Mesenchymal stem cell (in vitro differentiated cells and primary cell): ENCODE measurements at regions not wholly inside any gene's neighbourhood (a gene's known extent, or its start where the extent isn't known, plus 50 kb on each side); places are given as distances from the start of the nearest gene placed in this dataset.

Source experiments
- DNase-seq: peaks from one replicate; pipeline ENCODE4 v3.0.0-alpha.2; 2013
- H2AFZ ChIP-seq: one replicate; pipeline ENCODE4 v1.6.1; 2013; ENCODE audit warnings: low read depth, mild to moderate bottlenecking, control low read depth, inconsistent platforms, low read length, moderate library complexity
- H2AK5ac ChIP-seq: 2 replicates; pipeline ENCODE4 v1.6.1; 2013; ENCODE audit warnings: low read length, moderate library complexity, mild to moderate bottlenecking, inconsistent platforms; ENCODE audit not compliant: severe bottlenecking
- H2BK120ac ChIP-seq: one replicate; pipeline ENCODE4 v1.6.1; 2013; ENCODE audit warnings: low read depth, mild to moderate bottlenecking, inconsistent platforms, low read length, moderate library complexity
- H2BK12ac ChIP-seq, 2 experiments: one replicate each; pipeline ENCODE4 v1.6.1; 2013; ENCODE audit warnings: inconsistent platforms in 2 of 2, low read length in 2 of 2, mild to moderate bottlenecking in 2 of 2, moderate library complexity in 2 of 2, control low read depth in 1 of 2
- H2BK15ac ChIP-seq: one replicate; pipeline ENCODE4 v1.6.1; 2013; ENCODE audit warnings: mild to moderate bottlenecking, low read depth, inconsistent platforms; ENCODE audit not compliant: poor library complexity, severe bottlenecking
- H2BK5ac ChIP-seq: 2 replicates; pipeline ENCODE4 v1.6.1; 2013; ENCODE audit warnings: low read depth, mild to moderate bottlenecking, low read length, control low read depth, inconsistent platforms; ENCODE audit not compliant: poor library complexity, severe bottlenecking
- H3K14ac ChIP-seq, 2 experiments: one replicate each; pipeline ENCODE4 v1.6.1; 2013; ENCODE audit warnings: inconsistent platforms in 2 of 2, low read length in 2 of 2, control low read depth in 1 of 2, mild to moderate bottlenecking in 1 of 2, moderate library complexity in 1 of 2
- H3K18ac ChIP-seq, 2 experiments: one replicate each; pipeline ENCODE4 v1.6.1; 2013; ENCODE audit warnings: inconsistent platforms in 2 of 2, low read length in 2 of 2, control low read depth in 1 of 2, low read depth in 1 of 2, mild to moderate bottlenecking in 1 of 2
- H3K23ac ChIP-seq, 2 experiments: one replicate each; pipeline ENCODE4 v1.6.1; 2013; ENCODE audit warnings: inconsistent platforms in 2 of 2, low read length in 2 of 2, mild to moderate bottlenecking in 2 of 2, moderate library complexity in 2 of 2, control low read depth in 1 of 2
- H3K27ac ChIP-seq: 2 replicates; pipeline ENCODE4 v1.5.1; 2013; ENCODE audit warnings: mild to moderate bottlenecking, moderate library complexity, low read length, control low read depth, inconsistent platforms; ENCODE audit not compliant: poor library complexity, severe bottlenecking
- H3K27me3 ChIP-seq, 2 experiments: 2 replicates each; pipeline versions ENCODE4 v1.6.1 to v1.7.0; 2013; ENCODE audit warnings: low read length in 2 of 2, mild to moderate bottlenecking in 2 of 2, moderate library complexity in 2 of 2, control low read depth in 1 of 2, inconsistent platforms in 1 of 2; ENCODE audit not compliant: control insufficient read depth in 1 of 2, insufficient read depth in 1 of 2
- H3K36me3 ChIP-seq, 2 experiments: 2 replicates each; pipeline versions ENCODE4 v1.6.1 to v1.7.0; 2013; ENCODE audit warnings: low read length in 2 of 2, control low read depth in 1 of 2, inconsistent platforms in 1 of 2, low read depth in 1 of 2, mild to moderate bottlenecking in 1 of 2; ENCODE audit not compliant: insufficient read depth in 2 of 2, control insufficient read depth in 1 of 2
- H3K4ac ChIP-seq, 2 experiments: one replicate each; pipeline ENCODE4 v1.6.1; 2013; ENCODE audit warnings: inconsistent platforms in 2 of 2, low read length in 2 of 2, mild to moderate bottlenecking in 2 of 2, moderate library complexity in 2 of 2, control low read depth in 1 of 2, low read depth in 1 of 2
- H3K4me1 ChIP-seq: 2 replicates; pipeline ENCODE4 v1.6.1; 2013; ENCODE audit warnings: low read depth, low read length, control low read depth; ENCODE audit not compliant: control insufficient read depth, insufficient read depth
- H3K4me2 ChIP-seq: 2 replicates; pipeline ENCODE4 v1.6.1; 2013; ENCODE audit warnings: low read length, mild to moderate bottlenecking, inconsistent platforms; ENCODE audit not compliant: poor library complexity, severe bottlenecking
- H3K4me3 ChIP-seq, 2 experiments: 2 replicates each; pipeline versions ENCODE4 v1.5.1 to v1.7.0; 2013; ENCODE audit warnings: low read length in 2 of 2, mild to moderate bottlenecking in 2 of 2, control low read depth in 1 of 2, low read depth in 1 of 2; ENCODE audit not compliant: insufficient read depth in 1 of 2
- H3K79me1 ChIP-seq: replicated peaks from 2 replicates; pipeline ENCODE4 v1.6.1; 2013; ENCODE audit warnings: mild to moderate bottlenecking, control low read depth, low read length, inconsistent platforms; ENCODE audit not compliant: poor library complexity, severe bottlenecking
- H3K9ac ChIP-seq: 2 replicates; pipeline ENCODE4 v1.7.0; 2013; ENCODE audit warnings: mild to moderate bottlenecking, low read length, moderate library complexity
- H3K9me3 ChIP-seq: 2 replicates; pipeline ENCODE4 v1.7.0; 2013; ENCODE audit warnings: mild to moderate bottlenecking, low read length; ENCODE audit not compliant: control insufficient read depth
- H4K8ac ChIP-seq: one replicate; pipeline ENCODE4 v1.6.1; 2013; ENCODE audit warnings: inconsistent platforms, mild to moderate bottlenecking, low read length, moderate library complexity
- H4K91ac ChIP-seq: one replicate; pipeline ENCODE4 v1.6.1; 2013; ENCODE audit warnings: mild to moderate bottlenecking, low read length, inconsistent platforms
- WGBS: methylation state at CpG from one replicate; pipeline ENCODE4 v1.1.7; 2013; ENCODE audit warnings: mixed read lengths; 5-methylcytosine and 5-hydroxymethylcytosine counted together

DNA sequence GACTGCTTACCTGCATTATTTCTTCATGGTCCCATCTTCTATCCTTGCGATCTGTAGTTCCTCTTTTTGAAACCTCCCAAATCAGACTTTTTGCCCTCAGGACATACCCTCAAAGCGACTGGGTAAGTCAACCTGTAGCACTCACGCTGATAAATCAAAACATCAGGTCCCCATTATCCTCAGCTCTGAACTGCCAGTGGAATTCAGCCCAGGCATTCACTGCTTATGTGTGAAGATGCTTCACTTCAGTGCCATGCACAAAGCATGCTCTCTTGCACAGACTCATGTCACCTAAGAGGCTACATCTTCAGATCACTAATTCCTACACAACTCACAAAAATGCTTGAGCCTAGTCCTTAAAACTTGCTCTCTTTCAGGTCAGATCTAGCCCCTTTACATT lies 283.6 kb upstream of the KLF6 start:
- no peak overlapping the region for H3K23ac ChIP-seq
- H3K4me3 ChIP-seq: no peak overlapping the region
- no peak overlapping the region for H2AFZ ChIP-seq
- H3K4ac ChIP-seq: peak overlapping the region; percentile 77 to 83
- H2AK5ac ChIP-seq: no peak overlapping the region
- no peak overlapping the region for H2BK15ac ChIP-seq
- no peaks in the 10 kb centered on the region for H3K27me3 ChIP-seq
- H3K79me1 ChIP-seq: no peaks in the 10 kb centered on the region
- H3K18ac ChIP-seq: peak overlapping the region; percentile 41 to 90
- no peaks in the 10 kb centered on the region for H3K36me3 ChIP-seq
- peak overlapping the region; percentile 91 for H4K8ac ChIP-seq
- peak overlapping the region; percentile 96 for H4K91ac ChIP-seq
- no peak overlapping the region for H3K14ac ChIP-seq
- H3K27ac ChIP-seq: no peak overlapping the region
- H2BK12ac ChIP-seq: peak overlapping the region; percentile 81 to 99
- 95% methylated on average over 3 of the region's 3 CpGs for whole genome bisulfite sequencing
- DNase-seq: no peak
- no peaks in the 10 kb centered on the region for H3K9me3 ChIP-seq
- H3K4me2 ChIP-seq: no peak overlapping the region
- no peak overlapping the region for H2BK5ac ChIP-seq
- peaks cover 3% of the 10 kb centered on the region for H3K4me1 ChIP-seq
- H3K9ac ChIP-seq: peak overlapping the region; percentile 24
- peak overlapping the region; percentile 42 for H2BK120ac ChIP-seq

DNA sequence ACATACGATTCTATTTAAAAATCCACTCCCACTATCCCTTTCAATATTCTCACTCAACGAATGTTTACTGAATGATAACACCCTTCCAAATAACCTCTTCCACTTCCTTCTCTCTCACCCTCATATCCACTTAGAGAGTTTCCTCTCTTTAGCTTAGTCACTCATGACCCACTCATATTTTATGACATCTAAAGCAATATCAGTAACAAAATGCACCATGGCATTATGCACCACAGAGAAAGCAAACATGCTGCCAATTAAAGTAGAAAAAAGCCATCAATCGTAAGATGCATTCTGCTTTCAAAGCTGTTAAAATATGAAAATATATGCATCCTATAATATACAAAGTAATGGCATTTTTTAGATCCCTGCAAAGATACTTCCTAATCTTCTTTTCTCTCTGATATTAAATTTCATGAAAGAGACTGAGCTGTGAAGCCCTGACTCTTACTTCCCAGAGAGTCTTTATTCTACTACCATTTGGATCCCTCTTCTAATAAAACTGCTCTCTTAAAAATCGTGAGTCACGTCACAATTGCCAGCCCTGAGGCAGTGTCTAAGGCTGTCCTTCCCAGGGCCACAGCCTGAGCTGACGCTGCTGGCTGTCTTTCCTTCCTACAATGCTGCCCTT lies 283.0 kb upstream of the KLF6 start:
- Histone ChIP-seq H3K14ac (no peak overlapping the region), H4K91ac (peak overlapping the region; percentile 96), H3K18ac (peak overlapping the region; percentile 77 to 90), H3K4me2 (no peak overlapping the region), H3K9ac (peak overlapping the region; percentile 24), H3K4ac (peak overlapping the region; percentile 77 to 83), H2BK5ac (no peak overlapping the region), H3K27ac (no peak overlapping the region), H2AK5ac (no peak overlapping the region), H2BK15ac (peak overlapping the region; percentile 92), H3K4me1 (peaks cover 3% of the 10 kb centered on the region), H3K36me3 (no peaks in the 10 kb centered on the region), H2BK120ac (peak overlapping the region; percentile 42), H2AFZ (no peak overlapping the region), H4K8ac (peak overlapping the region; percentile 91), H2BK12ac (peak overlapping the region; percentile 81 to 99), H3K79me1 (no peaks in the 10 kb centered on the region), H3K4me3 (no peak overlapping the region), H3K27me3 (no peaks in the 10 kb centered on the region), H3K9me3 (no peaks in the 10 kb centered on the region), H3K23ac (no peak overlapping the region)
- WGBS: 34% methylated on average over 5 of the region's 6 CpGs
- DNase-seq: peak; percentile 66

DNA sequence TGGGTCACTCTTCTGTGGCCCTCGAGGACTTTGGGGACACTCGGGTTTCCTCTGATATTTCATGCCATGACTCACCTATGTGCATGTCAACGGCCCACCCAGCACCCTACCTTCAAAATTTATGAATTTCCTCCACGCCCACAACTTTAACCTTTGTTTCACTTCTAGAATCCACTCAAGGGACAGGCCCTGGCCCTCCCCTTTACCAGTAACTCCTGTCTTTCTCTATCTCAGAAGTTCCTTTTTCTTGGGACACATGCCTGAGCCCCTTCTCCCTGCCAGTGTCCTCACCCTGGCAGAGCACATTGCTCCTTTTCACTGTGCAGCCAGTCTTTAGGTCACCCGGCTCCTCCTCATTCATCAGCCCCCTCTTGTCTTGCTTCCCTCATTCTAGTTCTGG lies 282.5 kb upstream of the KLF6 start:
- H2BK5ac ChIP-seq: no peak overlapping the region

GRCh38 chr10:4066581-4067390 lies 281.8 kb upstream of the KLF6 start:
- no peak overlapping the region for H3K4me2 ChIP-seq
- no peak overlapping the region for H2AK5ac ChIP-seq
- peak overlapping the region; percentile 83 for H4K8ac ChIP-seq
- no peaks in the 10 kb centered on the region for H3K27me3 ChIP-seq
- peak overlapping the region; percentile 1 for H2BK120ac ChIP-seq
- H2BK12ac ChIP-seq: peak overlapping the region; percentile 75 to 93
- no peaks in the 10 kb centered on the region for H3K9me3 ChIP-seq
- H3K4me1 ChIP-seq: peaks cover 3% of the 10 kb centered on the region
- H3K14ac ChIP-seq: no peak overlapping the region
- H3K36me3 ChIP-seq: no peaks in the 10 kb centered on the region
- H3K23ac ChIP-seq: no peak overlapping the region
- H3K79me1 ChIP-seq: no peaks in the 10 kb centered on the region
- H2BK15ac ChIP-seq: no peak overlapping the region
- H3K9ac ChIP-seq: peak overlapping the region; percentile 1
- DNase-seq: no peak
- WGBS: 73% methylated on average over 1 of the region's 4 CpGs
- H2AFZ ChIP-seq: no peak overlapping the region
- peak overlapping the region; percentile 13 to 53 for H3K18ac ChIP-seq
- H3K27ac ChIP-seq: no peak overlapping the region
- H3K4ac ChIP-seq: peak overlapping the region in 1 of 2 experiments; percentile 35
- peak overlapping the region; percentile 20 for H4K91ac ChIP-seq
- H3K4me3 ChIP-seq: no peak overlapping the region
- no peak overlapping the region for H2BK5ac ChIP-seq

More for the DNA sequence above, 282.5 kb upstream of the KLF6 start:
- no peak for DNase-seq
- Histone ChIP-seq H3K4me2 (no peak overlapping the region), H3K27me3 (no peaks in the 10 kb centered on the region), H2BK12ac (peak overlapping the region; percentile 18 to 93), H3K4ac (peak overlapping the region; percentile 35 to 85), H3K18ac (peak overlapping the region; percentile 0 to 77), H3K27ac (no peak overlapping the region), H3K4me3 (no peak overlapping the region), H2AK5ac (no peak overlapping the region), H3K4me1 (peaks cover 3% of the 10 kb centered on the region), H2AFZ (no peak overlapping the region), H4K91ac (peak overlapping the region; percentile 12), H3K9ac (peak overlapping the region; percentile 1), H3K9me3 (no peaks in the 10 kb centered on the region), H4K8ac (no peak overlapping the region), H3K79me1 (no peaks in the 10 kb centered on the region), H2BK15ac (peak overlapping the region; percentile 1), H3K14ac (no peak overlapping the region), H3K36me3 (no peaks in the 10 kb centered on the region), H3K23ac (no peak overlapping the region), H2BK120ac (peak overlapping the region; percentile 1)
- WGBS: 72% methylated on average over 5 of the region's 5 CpGs
